ENCODE measurements at regions not wholly inside any gene's neighbourhood (a gene's known extent, or its start where the extent isn't known, plus 50 kb on each side); places are given as distances from the start of the nearest gene placed in this dataset.

GRCh38 chr5:8094304-8094703 is 225.4 kb downstream of the MTRR start:
- DNase-seq (ENCODE audit: low spot score): no peak
- Histone ChIP-seq H3K36me3 (no peaks in the 10 kb centered on the region), H3K27ac (no peak overlapping the region), H3K9me3 (no peaks in the 10 kb centered on the region), H3K4me3 (no peak overlapping the region), H3K4me1 (ENCODE audit: control insufficient read depth in 1 of 2, low read depth in 2 of 2) (no peaks in the 10 kb centered on the region), H3K27me3 (replicated peaks; ENCODE audit: insufficient read depth) (no peaks in the 10 kb centered on the region)
- TF ChIP-seq CTCF (IDR thresholded peaks at IDR 0.05): no peak
- ATAC-seq (ENCODE audit: insufficient number of reproducible peaks, low FRiP score, low read depth): no peak

GRCh38 chr5:8097146-8097545 is 228.2 kb downstream of the MTRR start:
- H3K27ac ChIP-seq: no peak overlapping the region
- DNase-seq (ENCODE audit: low spot score) (no peak), ATAC-seq (ENCODE audit: insufficient number of reproducible peaks, low FRiP score, low read depth) (no peak)
- no peaks in the 10 kb centered on the region for H3K4me1 ChIP-seq (ENCODE audit: control insufficient read depth in 1 of 2, low read depth in 2 of 2)
- no peaks in the 10 kb centered on the region for H3K9me3 ChIP-seq
- no peak for TF ChIP-seq CTCF (IDR thresholded peaks at IDR 0.05)
- no peak overlapping the region for H3K4me3 ChIP-seq
- no peaks in the 10 kb centered on the region for H3K36me3 ChIP-seq
- no peaks in the 10 kb centered on the region for H3K27me3 ChIP-seq (replicated peaks; ENCODE audit: insufficient read depth)

GRCh38 chr5:8098081-8098480 is 229.1 kb downstream of the MTRR start:
- Histone ChIP-seq H3K9me3 (no peaks in the 10 kb centered on the region), H3K27me3 (replicated peaks; ENCODE audit: insufficient read depth) (no peaks in the 10 kb centered on the region), H3K36me3 (no peaks in the 10 kb centered on the region), H3K4me1 (ENCODE audit: control insufficient read depth in 1 of 2, low read depth in 2 of 2) (no peaks in the 10 kb centered on the region), H3K4me3 (no peak overlapping the region), H3K27ac (no peak overlapping the region)
- no peak for ATAC-seq (ENCODE audit: insufficient number of reproducible peaks, low FRiP score, low read depth)
- DNase-seq (ENCODE audit: low spot score): no peak
- TF ChIP-seq CTCF (IDR thresholded peaks at IDR 0.05): no peak

- Histone ChIP-seq H3K27ac (no peak overlapping the region), H3K4me3 (no peak overlapping the region), H3K9me3 (no peaks in the 10 kb centered on the region), H3K27me3 (replicated peaks; ENCODE audit: insufficient read depth) (no peaks in the 10 kb centered on the region), H3K4me1 (ENCODE audit: control insufficient read depth in 1 of 2, low read depth in 2 of 2) (no peaks in the 10 kb centered on the region), H3K36me3 (no peaks in the 10 kb centered on the region)
- no peak for TF ChIP-seq CTCF (IDR thresholded peaks at IDR 0.05)
- DNase-seq (ENCODE audit: low spot score) (no peak), ATAC-seq (ENCODE audit: insufficient number of reproducible peaks, low FRiP score, low read depth) (no peak)
Measured at GRCh38 chr5:8102714-8103113, 233.8 kb downstream of the MTRR start.

GRCh38 chr5:8114597-8115266 is 245.8 kb downstream of the MTRR start:
- Histone ChIP-seq H3K4me3 (no peak overlapping the region), H3K36me3 (no peaks in the 10 kb centered on the region), H3K27ac (no peak overlapping the region), H3K4me1 (ENCODE audit: control insufficient read depth in 1 of 2, low read depth in 2 of 2) (no peaks in the 10 kb centered on the region), H3K27me3 (replicated peaks; ENCODE audit: insufficient read depth) (no peaks in the 10 kb centered on the region), H3K9me3 (no peaks in the 10 kb centered on the region)
- ATAC-seq (ENCODE audit: insufficient number of reproducible peaks, low FRiP score, low read depth) (no peak), DNase-seq (ENCODE audit: low spot score) (no peak)
- no peak for TF ChIP-seq CTCF (IDR thresholded peaks at IDR 0.05)

All from thoracic aorta (tissue), 2 donors.